ENCODE measurements at regions not wholly inside any gene's neighbourhood (a gene's known extent, or its start where the extent isn't known, plus 50 kb on each side); places are given as distances from the start of the nearest gene placed in this dataset.
A peak's percentile ranks its signal among the peaks of the same experiment; 100 is the strongest.

- TF ChIP-seq BACH2 (CRISPR knock-in tag; IDR thresholded peaks at IDR 0.05; ENCODE audit: borderline replicate concordance) (no peak), ISL1 (CRISPR knock-in tag; IDR thresholded peaks at IDR 0.05) (no peak), ARNTL (CRISPR knock-in tag; IDR thresholded peaks at IDR 0.05; ENCODE audit: borderline replicate concordance, low read depth) (no peak)
- no peak for ATAC-seq
Measured at GRCh38 chr10:3397231-3397630, 224.6 kb upstream of the PITRM1 start.

- no peak for ATAC-seq
Measured at GRCh38 chr10:3396116-3396515, 223.5 kb upstream of the PITRM1 start.

GRCh38 chr10:3395458-3395861 lies 222.9 kb upstream of the PITRM1 start:
- TF ChIP-seq TOX (CRISPR knock-in tag; IDR thresholded peaks at IDR 0.05; ENCODE audit: borderline replicate concordance) (no peak), ZNF70 (CRISPR knock-in tag; IDR thresholded peaks at IDR 0.05) (no peak), ESRRG (CRISPR knock-in tag; IDR thresholded peaks at IDR 0.05) (no peak), ZNF8 (CRISPR knock-in tag; IDR thresholded peaks at IDR 0.05) (no peak), ISL1 (CRISPR knock-in tag; IDR thresholded peaks at IDR 0.05) (no peak), TCF4 (CRISPR knock-in tag; IDR thresholded peaks at IDR 0.05; ENCODE audit: borderline replicate concordance) (peak; percentile 62; the same call in 1 of the 2 replicates), TSHZ2 (CRISPR knock-in tag; IDR thresholded peaks at IDR 0.05) (peak; percentile 69), PPARA (CRISPR knock-in tag; IDR thresholded peaks at IDR 0.05; ENCODE audit: borderline replicate concordance) (no peak)
- peak; percentile 34; the same call in 1 of the 3 replicates for ATAC-seq

More at GRCh38 chr10:3396116-3396515, 223.5 kb upstream of the PITRM1 start:
- TF ChIP-seq SNAI2 (CRISPR knock-in tag; IDR thresholded peaks at IDR 0.05) (no peak), ZNF565 (CRISPR knock-in tag; conservative IDR thresholded peaks at IDR 0.05; ENCODE audit: low read depth) (no peak), OSR1 (CRISPR knock-in tag; IDR thresholded peaks at IDR 0.05) (no peak), ESRRG (CRISPR knock-in tag; IDR thresholded peaks at IDR 0.05) (no peak), PPARA (CRISPR knock-in tag; IDR thresholded peaks at IDR 0.05; ENCODE audit: borderline replicate concordance) (no peak), TCF4 (CRISPR knock-in tag; IDR thresholded peaks at IDR 0.05; ENCODE audit: borderline replicate concordance) (no peak), PATZ1 (CRISPR knock-in tag; IDR thresholded peaks at IDR 0.05; ENCODE audit: borderline replicate concordance) (no peak), ZFP30 (CRISPR knock-in tag; IDR thresholded peaks at IDR 0.05) (no peak), ARNTL (CRISPR knock-in tag; IDR thresholded peaks at IDR 0.05; ENCODE audit: borderline replicate concordance, low read depth) (no peak), TOX (CRISPR knock-in tag; IDR thresholded peaks at IDR 0.05; ENCODE audit: borderline replicate concordance) (no peak), CSDC2 (CRISPR knock-in tag; IDR thresholded peaks at IDR 0.05) (no peak), POU6F1 (CRISPR knock-in tag; IDR thresholded peaks at IDR 0.05; ENCODE audit: borderline replicate concordance, low read depth) (no peak), ZNF70 (CRISPR knock-in tag; IDR thresholded peaks at IDR 0.05) (no peak), ZFP3 (CRISPR knock-in tag; IDR thresholded peaks at IDR 0.05) (no peak), CREB5 (CRISPR knock-in tag; IDR thresholded peaks at IDR 0.05; ENCODE audit: low read depth) (no peak), CSRNP3 (CRISPR knock-in tag; IDR thresholded peaks at IDR 0.05) (no peak), ZC3H10 (CRISPR knock-in tag; IDR thresholded peaks at IDR 0.05) (no peak), GLIS3 (CRISPR knock-in tag; IDR thresholded peaks at IDR 0.05) (no peak), ISL1 (CRISPR knock-in tag; IDR thresholded peaks at IDR 0.05) (no peak), ZNF8 (CRISPR knock-in tag; IDR thresholded peaks at IDR 0.05) (no peak)
